Limb (tissue), 2 donors: ENCODE measurements at regions not wholly inside any gene's neighbourhood (a gene's known extent, or its start where the extent isn't known, plus 50 kb on each side); places are given as distances from the start of the nearest gene placed in this dataset.

ENCODE experiments used
- DNase-seq, 2 donors: peaks; one replicate each; pipeline ENCODE4 v3.0.0-alpha.2; 2016; ENCODE audit errors: extremely low spot score in 2 of 2

DNA sequence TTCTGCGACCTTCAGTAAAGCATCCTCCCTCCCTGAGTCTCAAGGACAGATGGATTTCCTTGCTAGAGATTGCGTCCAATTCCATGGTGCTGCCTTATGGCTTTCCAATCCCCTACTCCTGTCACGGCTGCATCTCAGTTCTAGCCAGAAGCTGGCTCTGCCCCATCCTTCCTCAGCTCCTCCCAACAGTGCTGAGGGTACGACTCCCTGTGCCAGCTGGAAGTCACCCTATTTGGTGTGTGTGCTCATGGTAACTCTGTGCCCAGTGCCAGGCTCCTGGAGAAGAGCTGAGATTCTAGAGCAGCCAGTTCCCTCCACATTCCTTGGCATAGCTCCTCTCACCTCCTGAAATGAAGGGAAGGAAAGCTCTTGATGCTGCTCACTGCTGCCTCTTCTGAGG is 185.0 kb upstream of the PODXL start:
- DNase-seq = no peak

DNA sequence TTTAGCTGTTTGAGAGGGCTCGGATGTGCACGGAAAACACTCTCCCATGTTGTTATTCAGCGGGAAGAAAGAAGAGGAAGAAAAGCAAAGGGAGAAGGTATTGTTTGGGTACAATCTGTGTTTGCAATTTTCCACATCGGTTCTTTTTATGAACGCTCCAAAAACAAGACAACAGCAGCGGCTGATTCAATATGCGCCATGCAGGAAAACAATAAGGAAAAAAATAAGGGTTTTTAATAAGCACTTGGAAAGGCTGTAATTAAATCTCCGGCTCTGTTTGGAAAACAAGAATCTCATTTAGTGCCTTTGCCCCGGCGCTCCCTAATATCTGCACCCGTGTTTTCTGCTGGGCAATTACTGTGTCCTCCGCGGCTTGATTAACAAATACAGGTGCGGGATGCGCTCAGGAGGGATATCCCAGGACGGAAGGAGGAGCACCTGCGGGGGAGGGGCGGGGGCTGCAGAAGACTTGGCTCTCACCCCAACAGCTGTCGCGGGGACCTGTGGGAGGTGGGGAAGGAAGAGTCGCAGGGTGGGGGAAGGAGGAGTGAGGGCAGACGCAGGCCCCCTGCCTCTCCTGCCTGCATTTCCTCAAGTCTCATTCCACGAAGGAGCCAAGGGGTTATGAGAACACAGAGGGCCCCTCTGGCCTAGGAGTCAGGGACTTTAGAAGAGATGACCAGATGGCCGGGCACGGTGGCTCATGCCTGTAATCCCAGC is 181.5 kb upstream of the PODXL start:
- DNase-seq = no peak

DNA sequence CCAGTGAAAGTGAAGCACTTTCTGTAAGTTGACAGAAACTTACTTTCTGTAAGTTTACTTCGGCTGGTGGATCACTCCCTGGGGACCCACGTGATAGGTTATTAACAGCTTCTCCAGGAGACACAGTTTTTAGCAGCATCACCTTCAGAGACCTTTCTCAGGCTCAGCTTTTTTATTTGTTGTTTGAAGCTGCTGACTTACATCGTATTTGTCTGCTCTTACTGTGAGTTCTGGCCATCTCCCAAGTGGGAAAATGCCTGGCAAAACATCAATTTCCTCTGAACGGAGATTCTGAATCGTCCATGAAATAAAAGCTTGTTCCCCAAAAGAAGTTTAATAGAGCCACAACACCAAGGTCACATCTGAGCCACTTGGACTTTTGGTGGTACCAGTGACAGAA is 178.7 kb upstream of the PODXL start:
- peak in 1 of 2 donors; percentile 36 for DNase-seq

DNA sequence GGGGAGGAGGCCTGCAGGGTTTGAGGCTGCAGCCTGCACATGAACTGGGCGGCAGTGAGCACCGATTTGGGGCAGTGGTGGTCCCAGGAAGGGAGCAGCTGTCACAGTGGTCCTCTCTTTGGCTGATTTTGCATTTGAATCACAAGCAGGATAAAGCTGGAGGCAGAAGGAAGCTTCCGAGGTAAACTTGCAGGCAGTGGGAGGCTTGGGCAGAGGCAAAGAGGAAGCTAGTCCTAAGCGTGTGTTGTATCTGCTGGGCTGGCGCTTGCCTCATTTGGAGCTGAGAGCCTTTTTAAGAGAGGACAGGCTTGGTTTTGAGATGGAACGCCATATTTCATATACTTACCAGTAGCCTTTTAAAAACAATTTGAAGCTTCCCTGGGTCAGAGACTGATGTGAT is 177.2 kb upstream of the PODXL start:
- no peak for DNase-seq

DNA sequence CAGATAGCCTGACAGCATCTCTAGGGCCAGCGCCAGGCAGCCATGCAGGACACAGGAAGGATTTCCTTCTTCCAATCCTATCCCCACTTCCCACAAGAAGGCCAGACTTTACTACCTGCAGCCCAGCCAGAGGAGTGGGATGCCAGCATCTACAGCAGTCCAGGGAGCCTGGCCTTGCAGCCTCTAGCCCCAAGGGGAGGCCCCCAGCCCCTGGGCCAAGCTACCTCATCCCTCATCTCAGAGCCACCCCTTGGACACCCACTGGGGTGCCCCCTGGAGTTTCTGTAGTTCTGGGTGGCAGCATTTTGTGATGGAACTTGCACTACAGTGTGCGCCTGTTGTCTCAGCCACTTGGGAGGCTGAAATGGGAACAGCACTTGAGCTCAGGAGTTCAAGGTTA is 170.8 kb upstream of the PODXL start:
- no peak for DNase-seq

DNA sequence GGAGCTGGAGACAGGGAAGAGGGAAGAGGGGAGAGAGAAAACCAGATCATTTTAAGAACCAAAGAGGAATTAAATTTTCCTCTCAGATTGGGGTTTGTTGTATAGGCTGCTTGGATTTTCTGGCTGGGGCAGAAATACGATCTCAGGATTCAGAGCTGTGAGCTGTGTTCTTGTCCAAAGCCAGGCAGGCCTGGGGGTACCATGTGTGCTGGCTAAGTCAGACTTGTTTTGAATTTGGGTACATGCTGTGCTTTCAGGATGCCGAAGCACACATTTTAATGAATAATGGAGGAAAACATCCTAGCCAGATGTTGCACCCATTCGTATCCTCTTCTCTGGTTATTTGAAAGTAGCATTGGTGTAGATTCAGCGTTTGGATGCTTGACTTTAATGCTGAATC is 170.3 kb upstream of the PODXL start:
- DNase-seq = no peak

DNA sequence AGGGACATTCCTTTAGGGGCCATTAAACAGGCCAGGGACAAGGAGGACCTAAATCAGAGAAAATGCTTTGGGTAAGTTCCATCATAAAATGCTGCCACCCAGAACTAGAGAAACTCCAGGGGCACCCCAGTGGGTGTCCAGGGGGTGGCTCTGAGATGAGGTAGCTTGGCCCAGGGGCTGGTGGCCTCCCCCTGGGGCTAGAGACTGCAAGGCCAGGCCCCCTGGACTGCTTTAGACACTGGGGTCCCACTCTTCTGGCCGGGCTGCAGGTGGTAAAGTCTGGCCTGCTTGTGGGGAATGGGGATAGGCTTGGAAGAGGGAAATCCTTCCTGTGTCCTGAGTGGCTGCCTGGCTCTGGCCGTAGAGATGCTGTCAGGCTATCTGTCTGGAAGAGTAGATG is 169.6 kb upstream of the PODXL start:
- DNase-seq = no peak

DNA sequence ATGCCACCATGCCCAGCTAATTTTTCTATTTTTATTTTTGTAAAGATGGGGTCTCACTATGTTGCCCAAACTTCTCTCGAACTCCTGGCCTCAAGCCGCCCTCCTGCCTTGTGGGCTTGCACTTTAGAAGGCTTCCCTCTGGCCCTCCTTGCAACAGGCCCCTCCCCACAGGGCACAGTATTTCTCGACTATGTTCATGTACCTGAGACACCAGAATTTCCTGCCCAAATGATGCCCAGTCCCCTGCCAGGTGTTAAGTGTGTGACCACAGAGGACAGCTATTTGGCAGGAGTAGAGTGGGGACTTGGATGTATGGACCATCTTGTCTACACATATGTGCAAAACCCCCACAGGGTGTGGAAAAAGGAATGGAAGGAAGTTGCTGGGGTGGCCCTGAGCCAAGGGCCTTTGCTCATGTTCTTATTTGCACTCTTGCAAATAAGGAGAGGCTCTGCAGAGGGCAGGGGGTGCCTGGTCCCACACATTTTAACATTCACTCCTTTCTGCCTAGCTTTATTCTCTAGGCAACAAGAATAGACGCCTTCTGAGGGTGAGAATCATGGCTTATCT is 168.4 kb upstream of the PODXL start:
- DNase-seq = no peak

DNA sequence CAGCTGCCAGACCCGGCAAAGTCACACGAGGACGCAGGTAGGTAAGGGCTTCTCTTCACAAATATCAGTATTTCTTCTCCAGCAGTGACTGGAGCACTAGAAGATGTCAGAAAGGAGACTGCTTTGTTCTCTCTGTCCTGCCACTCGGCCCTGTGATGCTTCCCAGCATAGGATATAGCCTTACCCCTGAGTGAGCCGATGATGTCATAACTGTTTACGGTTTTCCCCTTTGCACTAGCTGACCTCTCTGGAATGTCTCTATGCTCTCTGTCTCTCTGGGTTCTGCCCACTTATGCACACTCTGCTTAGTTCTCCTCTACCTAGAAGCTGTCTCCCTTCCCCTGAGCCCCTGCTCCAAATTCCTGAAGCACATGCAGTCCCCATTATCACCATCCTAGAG is 167.5 kb upstream of the PODXL start:
- no peak for DNase-seq

DNA sequence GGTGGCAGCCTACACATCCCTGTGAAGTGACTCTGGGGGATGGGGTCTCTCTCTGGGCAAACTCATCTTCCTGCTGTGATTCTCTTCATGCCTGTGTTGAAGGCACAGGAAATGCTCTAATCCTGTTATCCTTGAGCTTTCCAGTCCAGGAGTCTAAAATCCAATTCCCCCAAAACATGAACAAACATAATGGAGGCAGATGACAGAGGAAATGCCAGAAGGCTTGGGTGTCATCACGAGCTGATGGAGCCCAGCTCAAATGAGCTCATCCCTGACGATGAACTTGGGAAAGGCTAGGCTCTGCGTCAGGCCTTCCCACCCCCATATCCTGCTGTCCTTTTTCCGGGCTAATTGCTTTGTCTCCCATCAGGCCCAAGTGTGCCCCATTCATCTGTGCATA is 165.9 kb upstream of the PODXL start:
- DNase-seq = no peak

DNA sequence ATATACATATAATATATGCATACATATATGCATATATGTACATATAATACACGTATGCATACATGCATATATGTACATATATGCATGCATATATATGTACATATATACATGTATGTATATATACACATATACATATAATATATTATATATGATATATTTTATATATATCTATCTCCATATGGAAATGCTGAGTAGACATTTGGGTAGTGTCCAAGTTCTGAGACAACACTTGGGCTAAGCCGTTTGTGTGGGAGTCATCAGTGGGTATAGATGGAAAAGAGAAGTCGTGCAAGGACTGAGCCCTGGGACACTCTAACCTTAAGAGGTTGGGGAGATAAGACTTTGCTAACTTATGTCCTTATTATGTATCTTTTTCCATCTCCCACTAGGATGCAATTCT is 165.2 kb upstream of the PODXL start:
- DNase-seq = no peak

DNA sequence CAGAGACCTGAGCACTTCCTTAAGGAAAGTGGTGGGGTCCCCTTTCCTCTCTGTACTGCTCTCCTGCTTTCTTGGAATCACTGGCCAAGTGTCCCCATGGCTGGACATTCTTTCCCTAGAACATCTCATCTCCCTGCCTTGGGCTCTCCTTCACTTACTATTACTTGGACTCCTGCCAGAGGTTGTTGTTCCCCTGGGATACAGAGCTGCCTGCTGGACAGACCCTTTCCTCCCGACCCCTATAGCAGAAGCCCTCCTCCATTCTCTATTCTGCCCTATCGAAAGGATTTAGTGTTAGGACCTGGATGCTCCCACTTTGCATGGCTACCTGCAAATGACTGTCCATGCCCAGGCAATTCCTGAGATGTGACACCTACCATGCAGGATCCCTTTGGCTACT is 164.3 kb upstream of the PODXL start:
- no peak for DNase-seq

DNA sequence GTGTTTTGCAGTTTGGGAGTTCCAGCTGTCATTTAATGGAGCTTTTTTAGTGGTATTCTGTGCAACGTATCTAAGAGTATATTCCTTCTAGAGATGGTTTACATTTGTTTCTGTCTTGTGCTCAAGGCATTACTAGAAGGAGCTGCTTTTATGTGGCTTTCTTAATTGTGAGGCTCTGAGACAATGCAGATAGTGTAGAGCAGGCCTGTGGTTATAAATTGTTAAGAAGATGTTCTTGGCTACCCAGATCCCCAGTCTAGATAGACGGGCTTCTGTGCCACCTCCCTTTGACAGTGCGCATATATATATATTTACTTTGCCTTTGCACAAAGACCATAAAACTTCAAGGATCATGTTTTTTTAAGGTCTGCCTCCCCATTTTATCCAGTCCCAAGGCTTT is 160.8 kb upstream of the PODXL start:
- DNase-seq = no peak

DNA sequence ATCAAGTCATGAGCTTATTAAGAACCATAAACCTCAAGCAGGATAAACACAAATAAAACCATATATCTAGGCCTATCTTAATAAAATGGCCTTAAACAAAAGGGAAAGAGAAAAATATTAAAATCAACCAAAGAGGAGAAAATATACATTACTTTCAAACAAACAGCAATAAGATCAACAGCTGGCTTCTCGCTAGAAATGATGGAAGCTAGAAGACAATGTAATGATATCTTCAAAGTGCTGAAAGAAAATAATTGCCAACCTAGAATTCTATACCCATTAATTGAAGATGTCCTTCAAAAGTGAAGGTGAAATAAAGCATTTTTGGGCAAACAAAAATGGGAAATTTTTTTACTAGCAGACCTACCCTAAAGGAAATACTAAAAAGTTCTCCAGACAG is 142.9 kb upstream of the PODXL start:
- no peak for DNase-seq

DNA sequence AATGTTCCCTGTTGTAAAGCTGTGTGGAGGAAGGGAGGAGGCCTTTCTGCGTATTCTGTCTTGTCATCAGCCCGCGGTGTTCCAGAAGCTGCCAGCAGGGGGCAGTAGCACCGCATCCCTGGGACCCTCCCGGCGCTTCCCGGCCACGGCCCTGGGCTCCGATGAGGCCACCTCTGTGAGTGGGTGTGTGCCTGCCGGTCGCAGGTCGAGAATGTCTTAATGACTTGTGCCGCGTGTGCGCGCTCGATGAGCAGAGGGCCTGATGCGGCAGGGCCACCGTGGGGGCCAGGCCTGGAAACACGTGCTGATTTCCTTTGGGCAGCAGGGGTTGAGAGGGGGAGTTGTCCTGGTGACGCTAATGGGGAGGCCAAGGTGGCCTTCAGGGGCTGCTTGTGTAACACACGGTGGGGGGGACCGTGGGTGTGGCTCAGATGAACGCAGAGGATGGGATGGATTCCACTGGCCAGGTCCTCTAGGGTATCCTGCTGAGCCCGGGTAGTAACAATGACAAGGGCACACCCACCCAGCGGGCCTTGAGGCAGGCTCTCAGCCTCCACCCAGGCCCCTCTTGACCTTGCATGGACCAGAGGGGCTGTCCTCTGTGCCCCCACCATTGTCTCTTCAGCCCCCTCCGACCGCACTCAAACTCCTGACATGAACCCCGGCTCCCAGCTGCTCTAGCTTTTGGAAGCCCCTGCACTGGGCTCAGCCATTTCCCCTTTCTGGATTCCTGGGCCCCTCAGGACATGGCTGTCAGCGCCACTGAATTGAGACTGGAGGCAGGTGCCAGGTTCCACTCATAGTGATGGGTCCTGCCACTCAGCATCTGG is 135.9 kb upstream of the PODXL start:
- peak; percentile 50 to 89 for DNase-seq

DNA sequence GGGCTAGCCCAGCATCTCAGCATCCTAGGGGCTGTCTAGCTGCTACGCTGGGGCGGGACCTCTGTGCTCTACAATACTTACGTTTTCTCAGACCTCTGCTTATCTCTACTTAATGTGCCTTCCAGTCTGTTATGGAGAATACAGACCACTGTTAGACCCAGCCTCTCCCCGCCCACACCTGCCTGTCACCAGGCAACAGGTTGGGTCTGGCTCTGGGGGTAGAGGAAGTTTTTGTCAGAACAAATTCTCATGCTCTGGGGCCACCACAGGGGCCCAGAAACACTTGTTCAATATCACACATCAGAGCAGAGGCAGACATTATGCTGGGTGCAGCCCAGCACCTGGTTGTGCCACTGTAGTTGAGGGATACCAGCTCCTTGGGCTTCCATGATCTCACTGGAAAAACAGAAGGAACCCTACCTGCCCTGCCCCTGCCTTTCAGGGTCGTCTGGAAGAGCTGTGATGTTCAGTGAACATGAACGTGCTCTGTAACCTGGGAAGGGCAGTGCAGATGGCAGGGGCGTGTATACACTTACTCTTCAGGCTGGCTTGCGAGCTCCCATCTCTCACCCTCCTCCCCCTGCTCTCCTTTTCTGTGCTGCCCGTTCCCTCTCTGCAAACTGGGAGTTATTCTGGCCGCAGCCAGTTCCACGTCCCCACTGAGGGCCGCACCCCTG is 135.2 kb upstream of the PODXL start:
- no peak for DNase-seq

DNA sequence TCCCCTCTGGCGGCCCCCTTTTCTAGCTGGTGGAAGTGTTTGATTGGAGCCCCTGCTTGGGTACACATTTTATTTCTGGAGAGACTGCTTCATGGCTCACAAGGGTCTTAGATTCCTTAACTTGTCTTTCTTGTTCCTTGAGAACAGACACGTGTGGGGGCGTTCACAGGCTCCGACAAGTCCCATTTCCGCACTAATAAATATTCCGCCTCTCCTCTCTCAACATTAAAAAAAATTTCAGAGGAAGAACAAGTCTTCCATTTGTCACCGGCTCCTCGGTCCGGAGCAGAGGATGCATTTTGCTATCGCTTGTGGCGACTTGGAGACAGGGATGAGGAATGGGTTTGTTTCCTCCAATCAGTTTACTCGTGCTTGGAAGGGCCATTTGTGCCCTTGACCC is 134.0 kb upstream of the PODXL start:
- no peak for DNase-seq

DNA sequence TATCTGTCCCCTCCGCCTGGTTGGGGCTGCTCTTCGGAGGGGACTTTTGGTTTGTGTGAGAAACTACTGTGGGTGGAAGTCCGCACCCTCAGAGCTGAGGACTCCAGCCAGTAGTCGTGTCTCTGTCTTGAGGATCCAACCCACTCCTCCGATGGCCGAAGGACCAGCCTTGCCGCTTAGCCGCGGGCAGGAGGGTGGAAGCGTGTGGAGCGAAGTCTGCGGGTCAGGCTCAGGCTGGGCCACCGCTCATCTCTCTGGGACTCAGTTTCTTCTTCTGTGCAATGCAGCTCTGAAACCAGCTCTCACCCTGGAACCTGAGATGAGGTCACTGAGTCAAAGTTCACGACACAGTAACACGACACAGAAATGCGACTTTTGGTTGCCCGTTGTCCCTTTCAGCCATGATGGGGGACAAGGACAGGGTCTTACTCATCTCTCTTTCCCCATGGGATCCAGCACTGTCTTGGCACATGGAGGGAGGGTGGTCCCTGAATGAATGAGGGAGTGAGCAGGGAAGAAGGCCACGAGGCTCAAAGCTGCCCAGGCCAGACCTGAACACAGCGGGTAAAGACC is 133.3 kb upstream of the PODXL start:
- no peak for DNase-seq

DNA sequence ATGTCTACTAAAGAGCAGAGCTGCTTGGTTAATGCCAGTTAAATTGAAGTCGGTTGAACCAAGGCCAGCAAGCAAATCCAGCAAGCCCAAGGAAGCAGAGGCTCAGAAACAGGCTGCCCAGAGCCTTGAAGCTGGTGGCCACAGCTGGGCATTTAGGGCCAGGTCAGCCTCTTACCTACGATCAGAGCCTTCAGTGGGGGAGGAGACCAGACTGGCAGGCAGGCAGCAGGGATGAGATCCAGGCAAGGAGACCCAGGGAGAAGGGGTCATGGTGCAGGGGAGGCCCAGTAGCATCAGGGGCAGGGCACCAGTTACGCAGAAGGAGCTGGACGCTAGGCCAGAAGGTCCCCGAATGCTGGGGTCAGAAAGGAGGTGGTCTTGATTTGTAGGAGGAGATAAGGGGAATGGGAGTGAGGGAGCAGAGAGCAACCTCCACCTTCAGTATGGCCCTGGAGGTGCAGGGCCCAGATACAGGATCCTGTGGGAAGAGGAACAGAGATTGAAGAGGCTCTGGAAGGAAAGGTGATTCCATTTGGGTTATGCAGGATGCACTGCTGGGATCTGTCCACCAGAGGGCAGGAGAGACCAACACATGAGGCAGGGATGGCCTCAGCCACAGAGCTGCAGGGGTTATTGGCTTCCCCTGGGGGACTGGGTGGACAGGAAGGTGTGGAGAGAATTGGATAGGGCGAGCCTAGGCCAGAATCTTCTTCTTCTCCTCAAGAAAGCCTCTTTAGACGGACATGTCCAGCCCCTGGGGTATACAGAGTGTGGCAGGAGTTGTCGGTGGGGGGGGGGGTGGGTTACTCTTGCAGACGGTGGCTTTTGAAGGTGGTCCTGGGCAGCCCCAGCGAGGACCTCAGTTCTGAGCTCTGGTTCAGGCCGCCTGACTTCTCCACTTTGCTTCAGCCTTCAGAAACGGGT is 132.6 kb upstream of the PODXL start:
- DNase-seq = peak; percentile 32 to 84

DNA sequence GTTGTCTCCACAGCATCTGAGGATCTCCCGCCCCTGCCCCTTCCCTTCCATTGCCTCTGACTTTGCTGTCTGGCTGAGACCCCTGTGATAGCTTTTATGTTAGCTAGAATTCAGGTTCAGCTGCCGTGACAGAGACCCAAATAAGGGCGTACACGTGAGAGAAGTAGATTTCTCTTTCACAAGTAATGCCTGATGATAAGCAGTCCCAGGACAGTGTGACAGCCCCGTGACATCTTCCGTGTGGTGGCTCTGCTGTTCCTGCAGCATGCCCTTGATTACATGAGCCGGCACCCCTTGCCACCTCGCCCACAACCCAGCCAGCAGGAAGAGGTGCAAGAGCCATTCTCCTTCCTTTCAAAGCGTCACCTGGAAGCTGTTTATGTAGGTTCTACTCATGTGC is 130.9 kb upstream of the PODXL start:
- DNase-seq = no peak

DNA sequence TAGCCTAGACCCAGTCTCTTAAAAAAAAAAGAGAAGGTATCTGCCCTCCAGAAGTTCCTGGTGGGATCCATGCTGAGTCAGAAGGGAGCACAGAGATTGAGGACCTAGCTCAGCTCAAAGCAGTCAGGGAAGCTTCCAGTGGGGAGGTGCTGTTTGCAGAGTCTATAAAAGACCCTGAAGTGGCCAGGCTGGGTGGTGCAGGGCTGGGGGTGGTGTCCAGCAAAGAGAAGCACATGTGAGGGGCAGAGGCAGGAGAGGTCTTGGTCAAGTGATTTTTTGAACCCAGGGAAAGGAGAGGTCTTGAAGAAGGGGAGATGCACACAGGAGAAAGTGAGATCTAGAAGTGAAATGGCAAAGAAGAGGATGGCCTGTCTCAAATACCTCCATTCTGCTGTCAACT is 130.4 kb upstream of the PODXL start:
- no peak for DNase-seq
